ENCODE measurements at regions not wholly inside any gene's neighbourhood (a gene's known extent, or its start where the extent isn't known, plus 50 kb on each side); places are given as distances from the start of the nearest gene placed in this dataset.

DNA sequence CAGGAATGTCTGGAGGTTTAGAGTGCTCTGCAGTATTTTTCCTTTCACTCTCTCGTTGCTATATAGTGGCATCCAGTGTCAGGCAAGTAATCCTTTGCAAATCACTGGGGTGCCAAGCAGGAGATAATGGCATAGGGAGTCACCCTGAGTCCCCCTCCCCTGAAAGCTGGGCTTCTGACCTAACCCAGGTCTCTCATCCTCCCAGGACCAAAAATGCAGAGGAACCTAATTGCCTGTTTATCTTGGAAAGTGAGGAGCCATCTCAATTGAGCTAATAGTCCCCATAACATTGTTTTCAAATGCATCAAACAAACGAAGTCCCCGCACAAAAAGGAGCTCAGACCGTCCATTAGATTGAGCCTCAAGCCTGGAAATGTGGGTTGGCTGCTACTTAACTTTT, 368.0 kb upstream of the IRX2 start:
- no peak for TF ChIP-seq CTCF (IDR thresholded peaks at IDR 0.05)
- TF ChIP-seq POLR2A (IDR thresholded peaks at IDR 0.05) = no peak

Measured in tibial nerve (tissue), 3 donors.